Endothelial cell of umbilical vein (primary cell): ENCODE measurements at regions not wholly inside any gene's neighbourhood (a gene's known extent, or its start where the extent isn't known, plus 50 kb on each side); places are given as distances from the start of the nearest gene placed in this dataset.

Experiments used
- BruUV-seq: library from RNA; stranded (reverse); fragments of 400-500 nt; replicated peaks from 2 replicates; lab custom pipeline; 2021; lab: Mats Ljungman, UMichigan
- CTCF ChIA-PET: fragments of 300-600, 350-600 bp; sonication (Branson Sonifier 250); formaldehyde crosslinking; loops from one replicate; lab custom pipeline; 2021; ENCODE audit warnings: antibody characterized with exemption, inconsistent platforms; lab: Charles Lee
- POLR2A ChIA-PET: fragments of 300-600, 350-600 bp; sonication (Branson Sonifier 250); formaldehyde crosslinking; loops from one replicate; lab custom pipeline; 2021; ENCODE audit warnings: antibody characterized with exemption, inconsistent platforms; lab: Charles Lee
- DNase-seq: peaks from one replicate; pipeline ENCODE4 v3.0.0-alpha.2; 2011; ENCODE audit warnings: low read depth, low spot score
- FAIRE-seq: peaks from 2 replicates; lab custom pipeline; 2011; peaks lifted over from hg19 to GRCh38; lab: Jason Lieb, UNC
- H2AFZ ChIP-seq: 2 replicates; pipeline ENCODE4 v1.6.0; 2012; ENCODE audit warnings: low read depth, low read length, control low read depth, inconsistent platforms
- H3K27ac ChIP-seq: 2 replicates; pipeline ENCODE4 v1.5.1; 2011; ENCODE audit warnings: low read depth, mild to moderate bottlenecking, control low read depth, low read length, moderate library complexity; ENCODE audit not compliant: insufficient read depth
- H3K27me3 ChIP-seq, 2 experiments: 2 replicates each; pipeline versions ENCODE4 v1.6.0 to v1.6.1; 2011; ENCODE audit warnings: low read length in 2 of 2, mixed read lengths in 1 of 2; ENCODE audit not compliant: control insufficient read depth in 2 of 2, insufficient read depth in 2 of 2
- H3K36me3 ChIP-seq, 2 experiments: 2 replicates in 1 of 2; 3 replicates in 1 of 2; pipeline ENCODE4 v1.5.1; 2011; ENCODE audit warnings: low read length in 2 of 2, mild to moderate bottlenecking in 1 of 2, moderate library complexity in 1 of 2; ENCODE audit not compliant: control insufficient read depth in 2 of 2, insufficient read depth in 2 of 2; ENCODE audit errors: extremely low read depth in 1 of 2
- H3K4me1 ChIP-seq: 3 replicates; pipeline ENCODE4 v1.5.1; 2011; ENCODE audit warnings: mild to moderate bottlenecking, low read length; ENCODE audit not compliant: control insufficient read depth, insufficient read depth; ENCODE audit errors: extremely low read depth
- H3K4me2 ChIP-seq: 2 replicates; pipeline ENCODE4 v1.6.1; 2011; ENCODE audit warnings: low read length, control low read depth, mixed read lengths; ENCODE audit not compliant: insufficient read depth
- H3K4me3 ChIP-seq, 3 experiments: fragments of 200-600 bp in 1 of 3; sonication (generic), shearing (Covaris generic) in 1 of 3; replicated peaks in 1 of 3; 2 replicates each; pipeline ENCODE4 v1.5.1; 2011 to 2016; ENCODE audit warnings: control low read depth in 3 of 3, low read length in 3 of 3, mild to moderate bottlenecking in 2 of 3, inconsistent platforms in 1 of 3, low read depth in 1 of 3, moderate library complexity in 1 of 3; ENCODE audit not compliant: insufficient read depth in 1 of 3
- H3K79me2 ChIP-seq: 2 replicates; pipeline ENCODE4 v1.6.0; 2012; ENCODE audit warnings: low read length, inconsistent platforms; ENCODE audit not compliant: control insufficient read depth, insufficient read depth
- H3K9ac ChIP-seq: replicated peaks from 2 replicates; pipeline ENCODE3; 2011; ENCODE audit warnings: low read length, control low read depth; ENCODE audit not compliant: insufficient read depth; ENCODE audit errors: extremely low read depth
- H3K9me1 ChIP-seq: replicated peaks from 3 replicates; pipeline ENCODE4 v1.6.0; 2011; ENCODE audit warnings: mild to moderate bottlenecking, low read length; ENCODE audit not compliant: control insufficient read depth, insufficient read depth; ENCODE audit errors: extremely low read depth
- H3K9me3 ChIP-seq: replicated peaks from 2 replicates; pipeline ENCODE4 v1.5.1; 2012; ENCODE audit warnings: low read length, inconsistent platforms; ENCODE audit not compliant: control insufficient read depth, insufficient read depth
- H4K20me1 ChIP-seq: replicated peaks from 2 replicates; pipeline ENCODE3; 2011; ENCODE audit warnings: mild to moderate bottlenecking, low read length; ENCODE audit not compliant: control insufficient read depth, insufficient read depth; ENCODE audit errors: extremely low read depth
- CTCF ChIP-seq, 2 donors: IDR thresholded peaks; 1 replicate in 1 of 2; 2 replicates in 1 of 2; pipeline ENCODE4 v1.5.1; 2011; ENCODE audit warnings: low read length in 2 of 2, mild to moderate bottlenecking in 2 of 2, moderate library complexity in 2 of 2, control low read depth in 1 of 2, inconsistent platforms in 1 of 2, low read depth in 1 of 2; ENCODE audit not compliant: insufficient read depth in 1 of 2; ENCODE audit errors: extremely low read depth in 1 of 2
- EZH2 ChIP-seq: IDR thresholded peaks from 2 replicates; pipeline ENCODE4 v1.6.1; 2012; ENCODE audit warnings: borderline replicate concordance, low read depth, mild to moderate bottlenecking, moderate library complexity, low read length, inconsistent platforms; ENCODE audit not compliant: severe bottlenecking
- FOS ChIP-seq: IDR thresholded peaks from 2 replicates; pipeline ENCODE4 v1.6.1; 2011; ENCODE audit warnings: mild to moderate bottlenecking, low read length, moderate library complexity, borderline replicate concordance; ENCODE audit not compliant: insufficient read depth
- GATA2 ChIP-seq: IDR thresholded peaks from 2 replicates; pipeline ENCODE4 v1.7.0; 2011; ENCODE audit warnings: low read depth, mild to moderate bottlenecking, moderate library complexity, mixed read lengths, low read length; ENCODE audit not compliant: insufficient read length, insufficient read depth
- JUN ChIP-seq: IDR thresholded peaks from 2 replicates; pipeline ENCODE4 v1.6.1; 2011; ENCODE audit warnings: borderline replicate concordance, low read depth; ENCODE audit not compliant: insufficient read length, insufficient read depth
- MYC ChIP-seq: IDR thresholded peaks from one replicate; pipeline ENCODE4 v1.6.1; 2011; ENCODE audit warnings: mild to moderate bottlenecking, low read depth, low read length
- POLR2A ChIP-seq: IDR thresholded peaks from 2 replicates; pipeline ENCODE4 v1.6.1; 2012; ENCODE audit warnings: low read depth, mild to moderate bottlenecking, control low read depth, low read length
- POLR2AphosphoS5 ChIP-seq: IDR thresholded peaks from 2 replicates; pipeline ENCODE4 v1.6.1; 2012; ENCODE audit warnings: low read depth, mild to moderate bottlenecking, control low read depth, low read length, moderate library complexity; ENCODE audit not compliant: insufficient read depth
- dilution Hi-C: fragments of 300-500 bp; cut with MboI; formaldehyde crosslinking; loops from one replicate; pipeline ENCODE4 v1.15.0; 2019; ENCODE audit warnings: low sequenced_read_pairs; ENCODE audit not compliant: extremely low pct_ligation_motif_present
- intact Hi-C: fragments of 100-400 bp; cut with micrococcal nuclease; formaldehyde crosslinking; loops from one replicate; pipeline ENCODE4 v1.10.0; 2022
- TF ChIP-seq, protein P1 (sequence below): IDR thresholded peaks from 2 replicates; pipeline ENCODE4 v1.6.1; 2011; ENCODE audit not compliant: insufficient read depth, insufficient read length

- DNase-seq (no peak), FAIRE-seq (no peak)
- no peaks in the 10 kb centered on the region for H3K79me2 ChIP-seq
- no peaks in the 10 kb centered on the region for H3K27me3 ChIP-seq
- no peaks in the 10 kb centered on the region for H3K36me3 ChIP-seq
- no peak overlapping the region for H2AFZ ChIP-seq
- POLR2A ChIA-PET, result no interaction called here
- no peaks in the 10 kb centered on the region for H4K20me1 ChIP-seq
- TF ChIP-seq EZH2, result no peak
- no peak for TF ChIP-seq POLR2A
- no peak for TF ChIP-seq GATA2
- TF ChIP-seq, protein P1, sequence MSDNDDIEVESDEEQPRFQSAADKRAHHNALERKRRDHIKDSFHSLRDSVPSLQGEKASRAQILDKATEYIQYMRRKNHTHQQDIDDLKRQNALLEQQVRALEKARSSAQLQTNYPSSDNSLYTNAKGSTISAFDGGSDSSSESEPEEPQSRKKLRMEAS, result no peak
- TF ChIP-seq POLR2AphosphoS5, result no peak
- no peak for TF ChIP-seq FOS
- TF ChIP-seq JUN, result no peak
- no peak for TF ChIP-seq MYC
- no peak for TF ChIP-seq CTCF (IDR thresholded peaks at IDR 0.05; ENCODE audit: extremely low read depth in 1 of 2, insufficient read depth in 1 of 2, low read depth in 1 of 2, low read length in 2 of 2)
- H3K4me1 ChIP-seq, result no peaks in the 10 kb centered on the region
- H3K9me1 ChIP-seq, result no peaks in the 10 kb centered on the region
- no peak overlapping the region for H3K4me3 ChIP-seq
- intact Hi-C loops (no loop called here), dilution Hi-C loops (no loop called here)
- CTCF ChIA-PET, result no interaction called here
- no peak overlapping the region for H3K4me2 ChIP-seq
- no peaks in the 10 kb centered on the region for H3K9me3 ChIP-seq
- no TSS peak for BruUV-seq
- H3K9ac ChIP-seq, result no peak overlapping the region
- H3K27ac ChIP-seq, result no peak overlapping the region
Observed at GRCh38 chr4:187183346-187183745, 459.7 kb upstream of the FAT1 start.
